Sigmoid colon (tissue), 6 donors: ENCODE measurements at regions not wholly inside any gene's neighbourhood (a gene's known extent, or its start where the extent isn't known, plus 50 kb on each side); places are given as distances from the start of the nearest gene placed in this dataset.

Experiments used
- DNase-seq: peaks from one replicate; pipeline ENCODE4 v3.0.0-alpha.2; 2019
- H3K27ac ChIP-seq, 4 donors: fragments of 200-600 bp; sonication (generic); one replicate each; pipeline ENCODE4 v1.5.1; 2016 to 2019; ENCODE audit warnings: mild to moderate bottlenecking in 1 of 4
- H3K27me3 ChIP-seq, 3 donors: fragments of 200-600 bp; sonication (generic); one replicate each; pipeline ENCODE4 v1.5.1; 2019; ENCODE audit warnings: mild to moderate bottlenecking in 1 of 3
- H3K36me3 ChIP-seq, 4 donors: fragments of 200-600 bp; sonication (generic); one replicate each; pipeline ENCODE4 v1.5.1; 2016 to 2019
- H3K4me1 ChIP-seq, 4 donors: fragments of 200-600 bp; sonication (generic); one replicate each; pipeline ENCODE4 v1.5.1; 2017 to 2019
- H3K4me3 ChIP-seq, 4 donors: fragments of 200-600 bp; sonication (generic); one replicate each; pipeline ENCODE4 v1.5.1; 2017 to 2019; ENCODE audit warnings: mild to moderate bottlenecking in 2 of 4, moderate library complexity in 1 of 4
- H3K9me3 ChIP-seq, 4 donors: fragments of 200-600 bp in 3 of 4; sonication (generic) in 3 of 4; one replicate each; pipeline versions ENCODE4 v1.5.1 to v1.6.1; 2013 to 2019
- CTCF ChIP-seq, 4 experiments: fragments of 450-650 bp in 3 of 4; fragments of 200-600 bp in 1 of 4; IDR thresholded peaks; one replicate each; pipeline ENCODE4 v1.5.1; 2016 to 2019; ENCODE audit warnings: antibody characterized with exemption in 4 of 4, mild to moderate bottlenecking in 3 of 4, moderate library complexity in 2 of 4
- EP300 ChIP-seq, 4 donors: sonication (generic); formaldehyde crosslinking; IDR thresholded peaks; one replicate each; pipeline ENCODE4 v1.6.1; 2017; ENCODE audit warnings: antibody characterized with exemption in 4 of 4
- POLR2A ChIP-seq, 2 donors: fragments of 450-650 bp; IDR thresholded peaks; one replicate each; pipeline ENCODE4 v1.6.1; 2016; ENCODE audit warnings: antibody characterized with exemption in 2 of 2, mild to moderate bottlenecking in 2 of 2, moderate library complexity in 2 of 2
- POLR2AphosphoS5 ChIP-seq, 4 donors: sonication (generic); formaldehyde crosslinking; IDR thresholded peaks; one replicate each; pipeline ENCODE4 v1.6.1; 2017; ENCODE audit warnings: antibody characterized with exemption in 4 of 4
- WGBS, 2 donors: extraction: QIAGEN DNeasy Blood & Tissue Kit; methylation state at CpG; one replicate each; pipeline ENCODE4 v1.1.7; 2013; 5-methylcytosine and 5-hydroxymethylcytosine counted together
- intact Hi-C: fragments of 100-400 bp; cut with DNase I; formaldehyde crosslinking; loops from one replicate; pipeline ENCODE4 v1.15.1; 2023
- donor health status: healthy with polysubstance abuse.
- donor health status: healthy.

GRCh38 chr15:39219608-39220007 lies 361.3 kb upstream of the THBS1 start:
- TF ChIP-seq POLR2AphosphoS5 (IDR thresholded peaks at IDR 0.05) (no peak), EP300 (IDR thresholded peaks at IDR 0.05) (no peak), POLR2A (IDR thresholded peaks at IDR 0.05) (no peak), CTCF (IDR thresholded peaks at IDR 0.05) (no peak)
- H3K27me3 ChIP-seq: no peaks in the 10 kb centered on the region
- H3K36me3 ChIP-seq: no peaks in the 10 kb centered on the region
- WGBS, 2 donors: 45 to 76% methylated on average over 1 of the region's 1 CpG
- H3K4me3 ChIP-seq: no peak overlapping the region
- H3K9me3 ChIP-seq: no peaks in the 10 kb centered on the region
- no peak for DNase-seq
- no peaks in the 10 kb centered on the region for H3K4me1 ChIP-seq
- intact Hi-C loops: no loop called here
- H3K27ac ChIP-seq: no peak overlapping the region

GRCh38 chr15:39226169-39226937 lies 354.5 kb upstream of the THBS1 start:
- Histone ChIP-seq H3K4me1 (peaks cover 0 to 22% (median 19%) of the 10 kb centered on the region in 4 donors), H3K27me3 (no peaks in the 10 kb centered on the region), H3K4me3 (no peak overlapping the region), H3K9me3 (no peaks in the 10 kb centered on the region), H3K27ac (no peak overlapping the region), H3K36me3 (no peaks in the 10 kb centered on the region)
- TF ChIP-seq EP300 (IDR thresholded peaks at IDR 0.05) (no peak), POLR2A (IDR thresholded peaks at IDR 0.05) (no peak), POLR2AphosphoS5 (IDR thresholded peaks at IDR 0.05) (no peak), CTCF (IDR thresholded peaks at IDR 0.05) (no peak)
- intact Hi-C loops: no loop called here
- no peak for DNase-seq
- WGBS, 2 donors: 52 to 81% methylated on average over 2 of the region's 2 CpGs

GRCh38 chr15:39227001-39227400 lies 353.9 kb upstream of the THBS1 start:
- H3K4me3 ChIP-seq: no peak overlapping the region
- H3K36me3 ChIP-seq: no peaks in the 10 kb centered on the region
- no peak for DNase-seq
- no peaks in the 10 kb centered on the region for H3K27me3 ChIP-seq
- WGBS, 2 donors: 88 to 97% methylated on average over 1 of the region's 1 CpG
- H3K9me3 ChIP-seq: no peaks in the 10 kb centered on the region
- no peak overlapping the region for H3K27ac ChIP-seq
- peaks cover 0 to 28% (median 22%) of the 10 kb centered on the region in 4 donors for H3K4me1 ChIP-seq
- intact Hi-C loops: no loop called here
- no peak for TF ChIP-seq EP300 (IDR thresholded peaks at IDR 0.05)
- TF ChIP-seq POLR2A (IDR thresholded peaks at IDR 0.05): no peak
- TF ChIP-seq POLR2AphosphoS5 (IDR thresholded peaks at IDR 0.05): no peak
- TF ChIP-seq CTCF (IDR thresholded peaks at IDR 0.05): no peak

GRCh38 chr15:39228889-39229288 lies 352.0 kb upstream of the THBS1 start:
- Histone ChIP-seq H3K27me3 (no peaks in the 10 kb centered on the region), H3K4me1 (peaks cover 0 to 34% (median 24%) of the 10 kb centered on the region in 4 donors), H3K9me3 (no peaks in the 10 kb centered on the region), H3K4me3 (no peak overlapping the region), H3K36me3 (no peaks in the 10 kb centered on the region), H3K27ac (no peak overlapping the region)
- WGBS, 2 donors: 95 to 97% methylated on average over 1 of the region's 1 CpG
- intact Hi-C loops: no loop called here
- no peak for TF ChIP-seq CTCF (IDR thresholded peaks at IDR 0.05)
- no peak for DNase-seq
